SK-N-SH treated with all-trans-retinoic acid at 6 μM for 48 hours (cell line): ENCODE measurements at regions not wholly inside any gene's neighbourhood (a gene's known extent, or its start where the extent isn't known, plus 50 kb on each side); places are given as distances from the start of the nearest gene placed in this dataset.

Source experiments
- ARNTL ChIP-seq: fragments of 450-650 bp; formaldehyde crosslinking; IDR thresholded peaks from 2 replicates; pipeline ENCODE4 v1.5.0; 2020; ENCODE audit warnings: low read depth, mild to moderate bottlenecking, moderate library complexity, borderline replicate concordance
- ISL1 ChIP-seq: fragments of 250-450 bp; sonication (Bioruptor Pico); IDR thresholded peaks from 2 replicates; pipeline ENCODE4 v2.1.2; 2022; ENCODE audit warnings: mild to moderate bottlenecking, moderate library complexity
- RARB ChIP-seq: fragments of 250-450 bp; sonication (Bioruptor Pico); IDR thresholded peaks from 2 replicates; pipeline ENCODE4 v1.8.0; 2021; ENCODE audit warnings: mild to moderate bottlenecking, moderate library complexity
- SNAI2 ChIP-seq: fragments of 250-450 bp; sonication (Bioruptor Pico); IDR thresholded peaks from 2 replicates; pipeline ENCODE4 v1.5.0; 2020; ENCODE audit warnings: mild to moderate bottlenecking, moderate library complexity
- ZFP30 ChIP-seq: fragments of 450-650 bp; formaldehyde crosslinking; IDR thresholded peaks from 2 replicates; pipeline ENCODE4 v1.5.0; 2022; ENCODE audit warnings: mild to moderate bottlenecking, moderate library complexity
- TF ChIP-seq, protein P1 (sequence below): fragments of 250-450 bp; sonication (Bioruptor Pico); IDR thresholded peaks from 2 replicates; pipeline ENCODE4 v1.5.1; 2021; ENCODE audit warnings: mild to moderate bottlenecking, moderate library complexity

DNA sequence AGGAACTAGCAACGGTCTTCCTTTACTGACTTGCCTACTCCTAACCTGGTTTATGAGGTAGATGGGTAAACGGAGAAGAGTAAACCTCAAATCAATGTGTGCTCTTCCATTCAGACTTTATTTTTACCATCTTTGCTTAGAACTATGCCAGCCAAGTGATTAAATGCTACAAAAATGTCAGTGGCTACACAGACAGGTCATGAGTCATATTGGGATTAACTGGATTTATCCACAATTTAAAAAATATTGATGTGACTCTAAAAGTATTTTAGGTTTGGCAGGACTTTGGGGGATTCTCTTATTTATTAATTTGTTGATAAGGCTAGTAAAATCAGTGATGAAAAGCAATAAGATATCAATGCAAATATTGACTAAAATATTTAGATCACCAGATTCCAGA, 275.0 kb downstream of the PLK2 start:
- TF ChIP-seq ZFP30 (CRISPR knock-in tag) = no peak
- peak; percentile 66; the same call in 1 of the 2 replicates for TF ChIP-seq ISL1 (CRISPR knock-in tag)
- TF ChIP-seq ARNTL (CRISPR knock-in tag) = no peak
- TF ChIP-seq, protein P1, sequence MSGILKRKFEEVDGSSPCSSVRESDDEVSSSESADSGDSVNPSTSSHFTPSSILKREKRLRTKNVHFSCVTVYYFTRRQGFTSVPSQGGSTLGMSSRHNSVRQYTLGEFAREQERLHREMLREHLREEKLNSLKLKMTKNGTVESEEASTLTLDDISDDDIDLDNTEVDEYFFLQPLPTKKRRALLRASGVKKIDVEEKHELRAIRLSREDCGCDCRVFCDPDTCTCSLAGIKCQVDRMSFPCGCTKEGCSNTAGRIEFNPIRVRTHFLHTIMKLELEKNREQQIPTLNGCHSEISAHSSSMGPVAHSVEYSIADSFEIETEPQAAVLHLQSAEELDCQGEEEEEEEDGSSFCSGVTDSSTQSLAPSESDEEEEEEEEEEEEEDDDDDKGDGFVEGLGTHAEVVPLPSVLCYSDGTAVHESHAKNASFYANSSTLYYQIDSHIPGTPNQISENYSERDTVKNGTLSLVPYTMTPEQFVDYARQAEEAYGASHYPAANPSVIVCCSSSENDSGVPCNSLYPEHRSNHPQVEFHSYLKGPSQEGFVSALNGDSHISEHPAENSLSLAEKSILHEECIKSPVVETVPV = no peak
- TF ChIP-seq SNAI2 (CRISPR knock-in tag) = no peak
- TF ChIP-seq RARB (CRISPR knock-in tag) = no peak
